ENCODE measurements at regions not wholly inside any gene's neighbourhood (a gene's known extent, or its start where the extent isn't known, plus 50 kb on each side); places are given as distances from the start of the nearest gene placed in this dataset.

DNA sequence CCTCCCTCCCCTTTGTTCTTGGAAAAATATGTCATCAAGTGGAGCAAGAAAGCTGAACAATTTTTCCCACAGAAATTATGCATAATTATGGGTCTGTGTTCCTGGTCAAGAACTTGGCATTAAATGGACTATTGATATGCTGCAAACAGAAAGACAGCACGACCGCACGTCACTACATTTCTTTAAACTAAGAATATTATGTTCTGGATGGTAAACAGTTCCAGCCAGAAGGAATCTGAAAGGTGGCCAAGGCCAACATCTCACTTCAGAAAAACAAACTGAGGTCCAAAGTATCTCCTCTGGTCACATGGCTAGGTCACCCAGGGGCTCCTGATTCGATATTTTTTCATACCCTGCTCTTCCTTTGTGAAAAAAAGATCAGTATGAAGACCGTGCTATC, 173.3 kb upstream of the GAS1 start:
- DNase-seq, result no peak

DNA sequence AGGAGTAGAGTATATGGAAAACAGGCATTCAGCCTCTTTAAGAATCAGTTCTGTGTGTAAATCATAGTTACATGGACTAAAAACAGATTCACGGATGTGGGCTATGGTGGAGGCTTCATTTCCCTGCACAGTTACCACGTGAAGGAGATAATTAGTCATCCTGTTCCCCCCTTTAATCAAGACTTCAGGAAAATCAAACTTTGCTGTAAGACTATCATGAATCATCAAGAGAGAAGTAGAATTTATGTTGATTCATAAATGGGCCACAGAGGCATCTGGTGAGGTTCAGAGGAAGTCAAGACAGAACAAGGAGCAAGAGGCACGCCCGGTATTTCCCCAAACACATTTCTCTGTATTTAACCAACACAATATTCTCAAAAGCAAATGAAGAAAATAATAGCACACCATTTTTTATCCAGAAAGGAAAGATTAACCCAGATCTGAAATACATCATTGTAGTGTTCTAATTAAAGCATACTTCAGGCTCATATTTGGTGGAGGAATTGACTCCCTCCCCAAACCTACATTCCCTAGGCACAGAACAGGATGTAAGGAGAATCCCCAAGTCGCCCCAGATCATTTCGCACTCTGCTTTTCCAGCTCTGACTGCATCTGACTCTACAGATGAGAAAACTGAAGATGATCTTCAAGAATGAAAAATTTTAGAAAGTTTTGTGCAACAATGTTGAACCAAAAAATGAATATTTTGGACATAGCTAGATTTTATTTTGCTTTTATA, 175.8 kb upstream of the GAS1 start:
- no peak for DNase-seq

DNA sequence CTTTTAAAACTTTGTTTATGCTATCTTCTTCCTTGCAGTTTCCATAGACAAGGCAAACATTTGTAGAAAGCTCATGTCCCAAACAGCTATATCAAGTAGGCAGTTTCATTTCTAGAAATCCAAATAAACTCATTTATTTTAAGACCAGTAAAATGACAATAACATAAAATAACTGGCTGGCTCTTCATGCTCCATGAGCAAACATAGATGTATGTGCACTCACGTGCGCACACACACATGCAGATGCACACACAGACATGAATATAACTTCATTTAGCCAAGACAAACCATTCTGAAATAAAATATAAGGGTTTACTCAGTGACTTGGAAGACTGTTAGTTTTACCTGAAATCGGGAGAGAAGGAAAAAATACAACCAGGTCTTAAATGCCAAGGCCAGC, 176.5 kb upstream of the GAS1 start:
- DNase-seq, result no peak

DNA sequence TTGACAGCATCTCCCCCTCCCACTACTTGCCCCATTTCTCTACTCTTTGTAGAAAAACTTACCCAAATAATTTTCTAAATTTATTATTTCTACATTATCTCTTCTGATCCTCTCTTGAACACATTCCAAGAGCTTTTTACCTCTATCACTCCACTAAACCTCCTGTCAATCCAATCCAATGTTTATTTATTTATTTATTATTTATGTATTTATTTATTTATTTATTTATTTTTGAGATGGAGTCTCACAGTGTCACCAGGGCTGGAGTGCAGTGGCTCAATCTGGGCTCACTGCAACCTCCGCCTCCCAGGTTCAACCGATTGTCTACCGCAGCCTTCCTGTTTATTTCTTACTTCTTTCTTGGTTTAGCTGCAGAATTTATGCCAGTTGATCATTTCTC, 178.5 kb upstream of the GAS1 start:
- no peak for DNase-seq

DNA sequence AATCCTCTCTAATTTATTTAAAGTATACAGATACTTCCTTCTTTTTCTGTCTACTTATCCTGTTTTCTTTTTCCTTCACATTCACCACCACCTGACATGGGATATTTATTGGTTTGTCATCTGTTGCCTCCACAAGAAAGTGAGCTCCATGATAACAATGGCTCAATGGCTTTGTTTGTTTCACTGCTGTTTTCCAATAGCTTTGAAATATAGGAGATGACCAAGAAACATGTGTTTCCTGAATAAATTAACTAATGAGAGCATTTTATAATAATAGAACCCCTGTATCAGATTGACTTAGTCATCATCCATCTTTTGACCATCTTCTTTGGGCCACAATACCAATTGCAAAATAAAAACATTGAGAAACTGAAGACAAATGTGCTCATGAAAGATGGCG, 180.2 kb upstream of the GAS1 start:
- DNase-seq, result no peak

DNA sequence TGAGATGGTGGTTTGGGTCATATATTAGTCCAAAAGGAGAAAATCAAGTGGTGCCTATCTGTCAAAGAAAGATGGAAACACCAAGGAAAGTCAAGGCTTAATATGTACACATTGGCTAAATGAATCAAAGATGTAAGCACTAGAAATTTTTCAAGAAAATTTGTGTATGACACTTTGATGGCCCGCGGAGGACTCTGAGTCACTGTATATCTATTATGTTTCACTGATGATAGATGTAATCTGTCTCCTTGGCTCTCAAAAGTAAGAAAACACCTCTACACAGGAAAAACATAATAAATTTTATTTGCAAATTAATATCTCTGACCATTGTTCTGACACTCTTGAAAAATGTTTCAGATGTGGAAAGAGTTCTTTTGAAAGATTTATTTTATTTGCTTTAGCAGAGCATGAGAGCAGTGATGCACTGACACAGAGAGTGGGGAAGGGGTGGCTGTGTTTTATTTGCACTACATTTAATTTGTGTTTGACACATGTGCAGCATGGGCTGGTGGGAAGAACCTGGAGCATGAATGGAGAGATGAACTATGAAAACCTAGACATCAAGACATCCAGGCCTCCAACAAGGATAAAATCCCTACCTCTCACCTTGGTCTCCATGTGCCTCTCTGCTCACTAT, 180.8 kb upstream of the GAS1 start:
- no peak for DNase-seq

DNA sequence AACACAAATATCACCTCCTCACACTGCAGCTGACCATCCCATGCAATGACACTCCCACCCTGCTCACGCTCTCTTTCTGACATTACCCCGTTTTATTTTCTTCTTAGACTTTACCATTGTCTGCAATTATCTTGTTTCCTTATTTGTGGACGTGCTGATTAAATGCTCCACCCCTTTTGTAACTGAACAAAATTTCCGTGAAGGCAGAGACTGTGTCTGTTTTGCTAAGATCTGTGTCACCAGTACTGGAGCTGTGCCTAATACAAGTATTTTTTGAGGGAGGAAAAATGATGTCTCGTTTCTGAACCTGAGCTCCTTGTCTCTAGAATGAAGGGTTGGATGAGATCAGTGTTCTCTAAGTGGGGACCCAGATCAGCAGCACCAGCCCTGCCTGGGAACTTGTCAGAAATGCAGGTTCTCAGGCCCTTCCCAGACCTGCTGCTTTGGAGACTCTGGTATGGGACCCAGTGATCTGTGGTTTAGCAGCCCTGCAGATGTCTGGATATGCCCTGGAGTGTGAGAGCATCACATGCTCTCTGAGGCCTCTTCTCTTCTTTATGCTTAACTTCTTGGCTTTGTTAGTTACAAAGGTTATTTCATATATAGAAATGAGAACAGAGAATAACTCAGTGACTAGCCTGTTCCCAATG, 181.7 kb upstream of the GAS1 start:
- no peak for DNase-seq

DNA sequence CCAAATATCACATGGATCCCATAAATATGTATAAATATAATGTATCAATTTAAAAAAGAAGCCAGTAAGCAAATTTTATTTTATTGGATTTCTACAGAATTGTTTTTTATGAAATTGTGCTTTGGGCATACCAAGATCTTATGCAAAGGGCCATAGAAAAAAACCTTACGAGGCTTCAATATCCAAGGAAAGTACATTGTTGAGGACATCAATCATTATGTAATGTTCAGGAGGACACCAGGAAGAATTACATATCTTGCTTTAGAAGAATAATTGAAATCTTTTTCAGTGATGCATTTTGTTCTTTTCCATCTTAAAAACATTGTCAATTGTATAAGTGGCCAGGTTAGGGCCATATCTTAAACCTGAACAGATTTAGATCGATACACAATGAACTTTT, 187.8 kb upstream of the GAS1 start:
- DNase-seq, result no peak

DNA sequence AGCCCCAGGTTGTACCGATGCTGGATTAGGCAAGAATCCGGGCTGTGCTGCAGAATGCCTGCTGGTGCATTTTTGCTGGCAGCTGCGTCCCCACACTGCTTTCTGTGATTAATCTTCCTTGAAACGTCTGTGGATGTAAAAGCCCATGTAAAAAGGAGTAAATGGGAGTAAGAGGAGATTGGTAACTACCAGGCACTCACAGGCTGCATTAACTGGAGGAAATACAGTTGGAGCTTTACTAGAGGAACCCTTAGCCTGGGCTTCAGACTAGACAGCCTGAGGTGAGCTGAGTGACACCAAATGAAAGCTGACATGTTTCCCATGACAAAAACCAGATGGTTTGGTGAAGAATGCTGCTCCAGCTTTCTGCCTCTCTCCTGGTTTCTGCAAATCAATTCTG, 190.4 kb upstream of the GAS1 start:
- DNase-seq, result no peak

DNA sequence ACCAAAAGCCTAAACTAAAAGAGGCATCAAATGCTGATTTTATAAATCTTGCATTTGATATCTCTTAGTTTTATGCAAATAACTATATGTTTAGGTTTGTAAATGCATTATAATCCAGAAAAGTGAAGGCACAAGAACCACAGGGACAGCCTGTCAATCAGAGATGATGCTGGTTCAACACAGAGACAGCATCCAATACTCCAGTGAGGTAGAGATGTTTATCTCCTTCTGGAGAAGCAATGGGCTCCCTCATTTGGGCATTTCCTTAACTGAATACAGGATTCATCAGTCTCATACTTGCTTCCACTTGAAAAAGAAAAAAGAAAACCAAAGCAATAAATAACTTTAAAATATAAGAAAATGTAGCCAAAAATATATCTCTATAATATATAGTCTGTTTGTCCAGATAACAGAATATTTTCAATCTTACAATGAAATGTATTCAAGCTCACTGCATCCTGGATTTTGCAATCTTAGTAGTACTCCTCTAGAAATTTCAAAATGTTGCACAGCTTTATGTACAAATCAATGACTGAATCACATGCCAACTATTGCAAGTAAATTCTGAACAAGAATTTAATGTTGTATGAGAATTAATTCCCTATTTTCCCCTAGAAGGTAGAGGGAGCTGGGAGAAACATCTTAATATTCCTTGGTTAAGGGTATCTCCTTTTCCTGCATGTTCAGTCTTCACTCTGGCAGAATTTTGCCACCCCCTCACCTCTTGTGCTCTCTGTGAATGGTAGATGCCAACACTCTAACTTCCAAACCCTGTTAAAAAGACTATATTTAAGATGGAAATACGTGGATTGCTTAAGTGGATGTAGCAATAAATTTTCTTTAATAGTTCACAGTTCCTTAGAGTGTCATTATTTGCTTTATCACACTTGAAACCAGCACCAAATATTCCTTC, 191.1 kb upstream of the GAS1 start:
- DNase-seq, result no peak

DNA sequence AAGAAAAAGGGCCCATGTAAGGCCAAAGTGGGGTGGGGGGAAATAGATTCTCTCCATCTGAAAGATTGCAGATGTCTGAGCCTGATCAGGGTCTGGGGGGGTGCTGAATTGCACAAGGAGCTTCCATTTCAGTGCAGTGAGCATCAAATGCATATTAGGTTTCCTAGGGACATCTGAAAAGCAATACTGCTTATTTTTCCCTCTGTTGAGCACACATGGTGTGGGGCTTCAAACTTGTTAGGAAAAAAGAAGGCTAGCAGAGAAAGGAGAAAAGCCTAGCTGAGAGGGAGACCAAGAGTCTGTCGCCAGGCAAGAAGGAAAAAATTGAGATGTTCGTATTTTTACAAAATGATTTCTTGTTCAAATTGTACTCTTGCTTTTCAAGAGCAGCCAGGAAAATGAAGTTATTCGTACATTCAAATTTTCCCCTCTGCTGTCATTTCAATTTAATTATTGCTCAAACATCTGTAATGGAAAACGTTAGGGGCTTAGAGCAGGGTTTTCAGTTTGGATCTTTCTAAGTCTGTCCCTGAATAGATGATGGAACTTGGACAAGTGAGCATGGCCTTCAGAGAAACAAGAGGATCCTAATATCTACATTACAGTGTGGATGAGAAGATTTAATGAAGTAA, 191.9 kb upstream of the GAS1 start:
- no peak for DNase-seq

DNA sequence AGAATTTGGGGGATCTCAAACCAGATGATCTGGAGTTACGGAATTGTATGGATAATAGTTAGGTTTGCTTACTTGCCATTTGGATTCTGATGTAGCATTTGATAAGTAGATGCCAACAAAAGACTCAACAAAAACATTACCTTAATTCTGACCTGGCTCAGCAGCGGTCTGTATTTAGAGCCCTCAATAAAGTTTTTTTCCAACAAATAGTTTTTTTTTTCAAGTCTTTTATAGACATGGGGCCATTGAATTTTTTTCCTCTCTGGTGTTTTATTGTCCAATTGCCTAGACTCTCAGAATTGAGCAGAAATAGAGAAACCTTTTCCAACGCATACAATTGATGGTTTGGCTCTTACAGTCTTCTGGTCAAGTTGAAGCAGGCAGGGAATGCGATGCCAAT, 192.8 kb upstream of the GAS1 start:
- DNase-seq, result no peak

DNA sequence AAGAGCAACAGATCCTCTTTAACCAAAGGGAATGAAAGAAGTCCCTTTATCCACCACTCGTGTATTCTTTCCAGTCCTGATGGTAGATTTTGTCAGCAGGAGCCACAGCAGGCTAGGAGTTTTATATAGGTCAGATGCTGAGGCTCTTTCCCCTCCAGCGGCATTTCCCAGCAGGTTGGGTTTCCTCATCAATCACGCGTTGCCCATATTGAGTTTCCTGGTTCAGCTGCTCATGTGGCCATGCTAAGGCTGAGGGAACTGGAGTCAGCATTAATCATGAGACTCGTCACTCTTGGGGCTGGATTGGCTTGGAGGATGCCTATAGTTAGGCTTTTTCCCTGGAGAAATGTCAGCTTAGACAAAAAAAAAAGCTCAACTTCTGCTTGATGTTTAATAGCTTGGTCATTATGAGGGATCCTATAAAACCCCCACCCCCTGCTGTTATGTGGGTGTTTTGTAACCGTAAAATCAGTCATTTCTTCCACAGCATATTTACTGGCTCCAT, 193.4 kb upstream of the GAS1 start:
- DNase-seq, result no peak

DNA sequence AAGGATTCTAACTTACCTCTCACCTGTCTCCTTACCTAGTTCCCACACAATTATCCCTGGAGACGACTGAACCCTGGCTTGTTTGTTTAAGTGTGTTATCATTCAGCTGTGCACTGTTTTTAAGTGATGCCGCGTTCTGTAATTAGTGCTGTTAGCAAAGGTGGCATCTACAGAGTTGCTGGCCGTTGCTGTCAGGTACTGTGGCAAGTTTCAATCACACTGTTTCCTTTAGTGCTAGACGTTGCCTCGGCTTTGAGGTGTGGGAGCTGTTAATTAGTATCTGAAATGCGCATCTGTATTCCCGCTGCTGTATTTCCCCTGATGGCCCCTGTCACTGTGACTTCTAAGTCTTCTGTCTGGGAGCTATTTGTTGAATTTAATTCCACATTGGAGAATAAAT, 193.8 kb upstream of the GAS1 start:
- no peak for DNase-seq

DNA sequence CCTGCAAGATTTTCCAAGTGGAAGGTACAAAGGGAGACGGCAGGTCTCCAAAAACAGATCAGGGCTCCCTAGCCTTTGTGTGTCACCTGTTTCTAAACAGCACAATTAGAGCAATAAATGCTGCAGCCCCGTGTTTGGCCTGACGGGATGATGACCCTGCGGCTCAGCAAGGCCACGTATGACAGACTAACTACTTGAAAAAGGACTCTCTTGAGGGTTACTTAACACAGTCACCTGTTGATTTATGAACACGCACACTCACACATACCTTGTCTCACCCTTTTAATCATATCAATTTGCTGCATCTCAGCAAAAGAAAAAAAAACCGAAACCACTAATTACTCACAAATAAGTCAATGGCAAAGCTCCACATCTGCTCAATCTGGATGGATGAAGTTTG, 199.6 kb upstream of the GAS1 start:
- DNase-seq, result no peak

DNA sequence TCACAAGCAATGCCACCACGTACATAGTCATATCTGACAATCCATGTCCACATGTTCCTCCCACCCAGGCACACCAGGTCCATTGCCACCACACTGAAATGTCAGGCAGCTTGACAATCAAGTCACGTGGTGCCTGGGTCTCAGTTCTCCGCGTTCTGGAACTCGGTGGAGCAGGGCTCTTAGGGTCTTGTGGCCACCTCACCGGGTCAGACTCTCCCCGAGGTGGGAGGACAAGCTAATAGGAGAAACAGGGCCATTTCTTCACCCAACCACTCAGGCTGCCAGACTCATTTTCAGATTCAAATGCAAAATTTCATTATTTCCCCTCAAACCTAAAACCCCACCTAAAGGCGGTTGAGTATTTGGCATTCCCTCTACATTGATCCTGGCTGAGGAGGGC, 200.5 kb upstream of the GAS1 start:
- no peak for DNase-seq

DNA sequence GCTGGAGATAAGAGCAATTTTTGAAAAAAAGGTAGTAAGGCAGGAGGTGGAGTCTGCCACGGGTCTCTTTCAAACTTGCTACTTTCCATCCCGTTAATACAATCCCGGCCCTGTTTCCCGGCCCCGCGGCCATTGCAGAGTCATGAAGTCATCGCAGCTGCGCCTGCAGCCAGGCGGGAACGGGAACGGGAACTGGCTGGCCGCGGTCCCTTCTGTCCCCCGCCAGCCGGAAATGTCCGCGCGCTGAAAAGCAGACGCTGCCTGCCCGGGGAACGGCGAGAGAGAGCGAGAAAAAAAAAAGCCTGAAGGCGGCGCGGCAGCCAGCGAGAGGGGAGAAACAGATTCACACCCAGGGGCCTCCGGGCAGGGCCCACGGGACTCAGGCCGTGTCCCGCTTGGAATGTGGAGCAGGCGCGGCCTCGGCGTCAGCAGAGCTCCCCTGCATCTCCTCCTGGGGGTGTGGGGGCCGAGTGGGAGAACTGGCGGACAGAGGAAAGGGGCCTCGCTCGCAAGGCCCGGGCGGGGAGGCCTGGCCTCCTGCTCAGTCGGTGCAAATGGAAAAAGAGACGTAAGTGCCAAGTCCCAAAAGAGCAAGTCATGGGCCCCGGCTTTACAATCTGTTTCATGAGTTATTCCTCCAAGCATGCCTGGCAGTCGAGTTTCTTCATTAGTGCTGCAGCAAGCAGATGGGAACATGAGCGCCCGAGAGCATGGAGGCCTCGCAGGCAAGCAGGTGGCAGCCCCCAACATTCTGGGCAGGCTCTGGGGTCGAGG, 201.2 kb upstream of the GAS1 start:
- peak; percentile 92 for DNase-seq

DNA sequence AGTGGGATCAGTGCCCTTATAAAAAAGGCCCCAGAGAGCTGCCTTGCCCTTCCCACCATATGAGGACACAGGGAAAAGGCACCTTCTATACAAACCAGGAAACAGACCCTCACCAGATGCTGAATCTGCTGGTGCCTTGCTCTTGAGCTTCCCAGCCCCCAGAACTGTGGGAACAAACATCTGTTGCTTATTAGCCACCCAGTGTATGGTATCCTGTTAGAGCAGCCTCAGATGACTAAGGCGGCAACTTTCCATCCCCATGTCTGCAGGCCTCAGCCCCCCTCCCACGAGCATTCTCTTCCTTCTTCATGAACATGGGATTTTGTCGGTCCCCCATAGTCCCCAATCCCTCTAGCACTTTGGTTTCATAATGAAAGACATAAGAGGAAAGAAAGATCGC, 202.5 kb upstream of the GAS1 start:
- peak; percentile 3 for DNase-seq

DNA sequence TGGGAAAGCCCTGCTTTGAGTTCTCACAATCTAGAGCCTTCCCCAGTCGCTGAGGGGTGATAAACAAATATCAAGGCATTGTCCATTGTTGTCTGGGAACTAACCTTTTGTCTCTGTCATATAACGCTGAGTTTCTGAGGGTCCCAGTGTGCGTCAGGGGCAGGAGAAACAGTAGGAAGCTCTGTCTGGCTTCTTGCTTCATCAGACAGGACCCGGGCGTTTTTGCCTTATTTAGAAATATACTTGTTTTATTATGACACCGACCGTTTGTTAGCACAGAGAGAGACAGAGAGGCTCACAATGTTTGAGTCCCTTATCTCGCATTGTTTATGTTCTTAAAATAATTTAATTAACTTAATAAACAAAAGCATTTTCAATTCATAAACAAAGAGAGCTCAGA, 204.9 kb upstream of the GAS1 start:
- DNase-seq, result peak; percentile 4

DNA sequence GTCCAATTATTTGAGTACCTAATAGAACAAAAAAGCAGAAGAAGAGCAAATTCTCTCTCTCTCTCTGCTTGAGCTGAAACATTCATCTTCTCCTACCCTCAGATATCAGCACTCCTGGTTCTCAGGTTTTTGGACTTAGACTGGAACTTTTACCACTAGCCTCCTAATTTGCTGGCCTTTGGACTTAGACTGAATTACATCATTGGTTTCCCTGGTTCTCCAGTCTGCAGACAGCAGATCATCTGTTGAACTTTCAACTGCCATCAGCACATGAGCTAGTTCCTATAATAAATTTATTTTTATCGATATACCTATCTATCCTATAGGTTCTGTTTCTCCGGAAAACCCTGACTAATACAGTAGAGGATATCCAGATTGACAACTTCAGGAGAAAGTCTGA, 208.9 kb upstream of the GAS1 start:
- DNase-seq, result no peak

DNA sequence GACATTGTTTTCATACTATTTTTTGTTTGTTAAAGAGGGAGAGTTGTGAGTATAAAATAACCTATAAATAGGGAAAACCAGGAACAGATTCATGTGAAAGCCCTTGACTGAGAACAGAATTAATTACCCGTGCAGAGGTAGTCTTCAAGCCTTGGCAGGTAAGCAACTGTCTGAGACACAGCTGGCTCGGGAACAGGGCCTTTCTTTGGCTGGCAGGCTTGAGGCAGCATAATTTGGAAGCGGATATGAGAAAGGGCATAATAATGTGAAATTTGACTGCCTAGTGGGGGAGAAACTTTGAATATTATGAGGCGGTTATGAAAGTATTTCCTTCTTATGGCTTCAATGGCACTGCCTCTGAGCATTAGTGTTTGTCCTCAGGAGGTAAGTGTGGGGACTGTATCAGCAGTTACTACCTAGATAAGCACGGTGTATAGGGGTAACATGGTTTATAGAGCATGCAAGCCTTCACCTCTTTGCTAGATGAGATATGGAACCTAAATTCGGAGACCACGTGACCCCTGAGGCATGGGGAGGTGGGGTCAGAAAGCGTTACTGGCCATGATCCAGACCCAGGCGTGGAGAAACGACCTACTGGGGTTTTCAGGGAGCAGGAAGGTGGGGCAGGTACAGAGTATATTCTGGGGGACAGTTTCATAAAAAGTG, 210.2 kb upstream of the GAS1 start:
- DNase-seq, result peak; percentile 16
